GM10248 (cell line): ENCODE measurements at regions not wholly inside any gene's neighbourhood (a gene's known extent, or its start where the extent isn't known, plus 50 kb on each side); places are given as distances from the start of the nearest gene placed in this dataset.
"Not testable (repeated sequence)": the region's sequence is repeated elsewhere in the genome, so short reads cannot be mapped to it uniquely, and the experiment has no call there.

Source experiments
- CTCF ChIA-PET: fragments of 300-600 bp; sonication (Branson Sonifier 250); formaldehyde crosslinking; extraction: SDS; loops from one replicate; lab custom pipeline; 2021; ENCODE audit warnings: antibody characterized with exemption; lab: Yijun Ruan, JAX
- POLR2A ChIA-PET: fragments of 350-650 bp; sonication (Branson Sonifier 250); formaldehyde crosslinking; extraction: SDS; loops from one replicate; lab custom pipeline; 2020; ENCODE audit warnings: antibody characterized with exemption; lab: Yijun Ruan, JAX
- DNase-seq: peaks from one replicate; pipeline ENCODE4 v3.0.0; 2012; ENCODE audit errors: extremely low spot score
- TF ChIP-seq, protein P1 (sequence below): IDR thresholded peaks from 2 replicates; pipeline ENCODE4 v1.5.1; 2012; ENCODE audit warnings: mild to moderate bottlenecking, low read depth; ENCODE audit errors: extremely low read depth, missing control alignments, control extremely low read depth

DNA sequence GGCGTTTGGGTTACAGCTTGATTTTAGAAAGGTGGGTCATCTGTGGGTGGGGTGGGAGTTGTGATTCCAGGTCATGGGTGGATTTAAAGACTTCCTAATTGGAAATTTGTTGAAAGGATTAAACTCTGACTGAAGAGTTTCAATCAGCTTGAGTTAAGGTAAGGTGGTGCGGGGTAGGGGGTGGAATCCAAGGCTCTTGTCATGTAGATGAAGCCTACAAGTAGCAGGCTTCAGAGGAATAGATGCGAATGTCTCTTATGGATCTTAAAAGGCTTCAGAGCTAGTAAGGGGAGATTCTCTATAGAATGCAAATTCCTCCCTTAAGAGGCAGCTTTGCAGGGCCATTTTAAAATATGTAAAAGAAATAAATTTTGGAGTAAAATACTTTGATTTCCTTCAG lies 645.3 kb downstream of the FRK start:
- TF ChIP-seq, protein P1, sequence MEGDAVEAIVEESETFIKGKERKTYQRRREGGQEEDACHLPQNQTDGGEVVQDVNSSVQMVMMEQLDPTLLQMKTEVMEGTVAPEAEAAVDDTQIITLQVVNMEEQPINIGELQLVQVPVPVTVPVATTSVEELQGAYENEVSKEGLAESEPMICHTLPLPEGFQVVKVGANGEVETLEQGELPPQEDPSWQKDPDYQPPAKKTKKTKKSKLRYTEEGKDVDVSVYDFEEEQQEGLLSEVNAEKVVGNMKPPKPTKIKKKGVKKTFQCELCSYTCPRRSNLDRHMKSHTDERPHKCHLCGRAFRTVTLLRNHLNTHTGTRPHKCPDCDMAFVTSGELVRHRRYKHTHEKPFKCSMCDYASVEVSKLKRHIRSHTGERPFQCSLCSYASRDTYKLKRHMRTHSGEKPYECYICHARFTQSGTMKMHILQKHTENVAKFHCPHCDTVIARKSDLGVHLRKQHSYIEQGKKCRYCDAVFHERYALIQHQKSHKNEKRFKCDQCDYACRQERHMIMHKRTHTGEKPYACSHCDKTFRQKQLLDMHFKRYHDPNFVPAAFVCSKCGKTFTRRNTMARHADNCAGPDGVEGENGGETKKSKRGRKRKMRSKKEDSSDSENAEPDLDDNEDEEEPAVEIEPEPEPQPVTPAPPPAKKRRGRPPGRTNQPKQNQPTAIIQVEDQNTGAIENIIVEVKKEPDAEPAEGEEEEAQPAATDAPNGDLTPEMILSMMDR = no peak
- POLR2A ChIA-PET = no interaction called here
- no peak for DNase-seq
- CTCF ChIA-PET = no interaction called here

- DNase-seq, CTCF ChIA-PET: not testable (repeated sequence)
Observed at GRCh38 chr6:115414916-115415315, 645.8 kb downstream of the FRK start.

DNA sequence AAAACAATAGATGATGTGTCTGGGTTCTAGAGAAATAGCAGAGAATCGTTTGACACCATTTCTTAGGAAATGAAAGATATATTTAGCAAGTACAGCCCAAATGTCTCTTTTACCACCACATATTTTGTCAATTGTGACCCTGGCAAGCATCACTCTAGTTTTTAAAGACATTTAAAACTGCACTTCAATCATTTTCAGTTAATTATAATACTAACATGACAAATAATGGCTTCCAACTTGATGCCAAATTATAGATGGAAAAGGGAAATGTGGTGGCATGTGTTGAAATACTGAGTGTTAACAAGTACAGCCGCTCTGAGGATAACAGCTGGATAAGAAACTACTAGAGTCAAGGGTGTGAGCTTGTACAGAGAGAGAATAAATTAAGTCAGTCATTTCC lies 648.9 kb downstream of the FRK start:
- CTCF ChIA-PET = no interaction called here
- POLR2A ChIA-PET = no interaction called here
- DNase-seq = no peak
- TF ChIP-seq, protein P1 = no peak

More at GRCh38 chr6:115414916-115415315, 645.8 kb downstream of the FRK start:
- POLR2A ChIA-PET = not testable (repeated sequence)

DNA sequence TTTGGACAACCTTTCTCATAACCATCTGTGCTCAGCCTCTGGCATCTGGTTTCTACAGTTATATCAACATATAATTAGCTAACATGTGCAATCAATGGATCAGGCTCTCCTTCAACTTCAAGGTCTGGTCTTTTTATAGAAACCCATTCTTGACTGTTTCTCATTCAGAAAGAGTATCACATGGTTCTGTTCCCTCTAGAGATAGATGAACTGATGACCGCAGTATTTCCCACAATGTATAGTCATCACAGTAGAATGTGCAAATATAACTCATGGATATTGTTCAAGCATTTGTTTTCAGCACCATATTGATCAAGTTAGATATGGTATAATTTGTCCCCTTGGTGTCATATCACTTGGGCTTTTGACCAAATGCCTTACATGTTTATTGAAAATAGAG lies 656.2 kb downstream of the FRK start:
- CTCF ChIA-PET = no interaction called here

DNA sequence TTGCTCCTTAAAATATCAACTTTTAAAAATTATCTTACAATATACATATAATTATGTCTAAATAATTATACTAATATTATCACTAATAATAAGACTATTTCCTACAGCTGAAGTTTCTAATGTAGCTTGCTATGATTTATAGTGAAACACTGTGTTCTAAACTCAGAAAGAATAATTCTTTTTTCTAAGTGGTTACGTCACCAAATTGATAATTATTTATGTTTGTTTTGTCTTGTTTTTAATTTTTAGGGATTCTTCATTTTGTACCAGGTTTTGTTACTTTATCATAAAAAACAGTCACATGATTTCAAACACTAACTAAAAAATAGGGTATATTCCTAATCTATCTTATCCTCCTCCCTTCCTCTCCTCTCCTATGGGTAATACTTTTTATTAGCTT lies 662.1 kb downstream of the FRK start:
- TF ChIP-seq, protein P1 = no peak
- no peak for DNase-seq
- ChIA-PET POLR2A (no interaction called here), CTCF (no interaction called here)

More for the DNA sequence above, 656.2 kb downstream of the FRK start:
- TF ChIP-seq, protein P1 = no peak
- POLR2A ChIA-PET = no interaction called here
- DNase-seq = no peak

DNA sequence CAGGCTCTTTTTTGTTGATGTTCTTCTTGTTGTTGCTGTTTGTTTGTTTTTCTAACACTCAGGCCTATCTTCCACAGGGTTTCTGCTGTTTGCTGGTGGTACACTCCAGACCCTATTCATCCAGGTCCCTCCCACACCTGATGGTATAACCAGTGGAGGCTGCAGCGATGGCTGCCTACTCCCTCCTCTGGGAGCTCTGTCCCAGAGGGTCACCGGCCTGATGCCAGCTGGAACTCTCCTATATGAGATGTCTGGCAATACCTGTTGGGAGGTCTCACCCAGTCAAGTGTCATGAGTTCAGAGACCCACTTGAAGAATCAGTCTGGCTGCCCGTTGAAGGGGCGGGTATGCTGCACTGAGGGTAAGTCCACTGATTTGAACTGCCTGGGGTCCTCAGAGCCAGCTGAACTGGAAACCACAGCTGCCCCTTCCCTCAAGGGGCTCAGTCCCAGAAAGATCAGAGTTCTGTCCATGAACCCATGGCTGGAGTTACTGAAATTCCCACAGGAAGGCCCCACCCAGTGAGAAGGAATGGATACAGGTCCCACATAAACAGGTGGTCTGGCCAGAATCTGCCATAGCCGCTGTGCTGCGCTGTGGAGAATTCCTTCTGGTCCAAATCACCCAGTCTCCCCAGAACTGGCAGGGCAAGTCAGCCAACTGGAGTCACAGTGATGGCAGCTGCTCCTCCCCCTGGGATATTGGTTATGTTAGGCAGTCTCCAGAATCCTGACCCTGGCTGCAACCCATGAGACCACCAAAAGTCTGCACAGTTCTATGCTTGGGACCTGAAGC lies 664.4 kb downstream of the FRK start:
- ChIA-PET CTCF (interaction anchor here (1.2 to 1.5 kb wide), 2 partner anchors 10 to 12 kb away, joined by 3 to 4 read pairs; no protein-coding TSS in a partner anchor), POLR2A (no interaction called here)
- TF ChIP-seq, protein P1 = no peak
- DNase-seq = no peak

DNA sequence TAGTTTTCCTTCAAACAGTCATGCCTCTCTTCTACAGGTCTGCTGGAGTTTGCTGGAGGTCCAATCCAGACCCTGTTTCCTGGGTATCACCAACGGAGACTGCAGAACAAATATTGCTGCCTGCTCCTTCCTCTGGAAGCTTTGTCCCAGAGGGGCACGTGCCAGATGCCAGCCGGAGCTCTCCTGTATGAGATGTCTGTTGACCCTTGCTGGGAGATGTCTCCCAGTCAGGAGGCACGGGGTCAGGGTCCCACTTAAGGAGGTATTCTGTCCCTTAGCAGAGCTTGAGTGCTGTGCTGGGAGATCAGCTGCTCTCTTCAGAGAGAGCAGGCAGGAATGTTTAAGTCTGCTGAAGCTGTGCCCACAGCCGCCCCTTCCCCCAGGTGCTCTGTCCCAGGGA lies 666.9 kb downstream of the FRK start:
- TF ChIP-seq, protein P1 = no peak
- no peak for DNase-seq
- POLR2A ChIA-PET = no interaction called here
- CTCF ChIA-PET = interaction anchor here (1.7 kb wide), 1 partner anchor 11 kb away, joined by 3 read pairs; no protein-coding TSS in a partner anchor
